Skeletal muscle tissue (tissue), 3 donors: ENCODE measurements at regions not wholly inside any gene's neighbourhood (a gene's known extent, or its start where the extent isn't known, plus 50 kb on each side); places are given as distances from the start of the nearest gene placed in this dataset.

Source experiments
- H3K27ac ChIP-seq: one replicate; pipeline ENCODE4 v1.7.0; 2013; ENCODE audit warnings: mild to moderate bottlenecking, low read depth, low read length, inconsistent platforms
- H3K27me3 ChIP-seq, 3 donors: one replicate each; pipeline ENCODE4 v1.7.0; 2013; ENCODE audit warnings: low read length in 3 of 3; ENCODE audit not compliant: control insufficient read depth in 3 of 3, insufficient read depth in 3 of 3
- H3K36me3 ChIP-seq, 3 donors: one replicate each; pipeline ENCODE4 v1.7.0; 2013; ENCODE audit warnings: low read length in 3 of 3; ENCODE audit not compliant: control insufficient read depth in 3 of 3, insufficient read depth in 3 of 3
- H3K4me1 ChIP-seq, 3 donors: one replicate each; pipeline ENCODE4 v1.7.0; 2013; ENCODE audit warnings: low read length in 3 of 3, mild to moderate bottlenecking in 3 of 3; ENCODE audit not compliant: control insufficient read depth in 3 of 3, insufficient read depth in 3 of 3
- H3K4me3 ChIP-seq, 3 donors: one replicate each; pipeline ENCODE4 v1.7.0; 2013; ENCODE audit warnings: low read length in 3 of 3
- H3K9ac ChIP-seq, 3 donors: one replicate each; pipeline ENCODE4 v1.7.0; 2013; ENCODE audit warnings: low read length in 3 of 3, mild to moderate bottlenecking in 3 of 3, moderate library complexity in 2 of 3, low read depth in 1 of 3
- H3K9me3 ChIP-seq, 3 donors: one replicate each; pipeline ENCODE4 v1.7.0; 2013; ENCODE audit warnings: low read length in 3 of 3; ENCODE audit not compliant: control insufficient read depth in 3 of 3
- donor health status: Osteomylitis.

DNA sequence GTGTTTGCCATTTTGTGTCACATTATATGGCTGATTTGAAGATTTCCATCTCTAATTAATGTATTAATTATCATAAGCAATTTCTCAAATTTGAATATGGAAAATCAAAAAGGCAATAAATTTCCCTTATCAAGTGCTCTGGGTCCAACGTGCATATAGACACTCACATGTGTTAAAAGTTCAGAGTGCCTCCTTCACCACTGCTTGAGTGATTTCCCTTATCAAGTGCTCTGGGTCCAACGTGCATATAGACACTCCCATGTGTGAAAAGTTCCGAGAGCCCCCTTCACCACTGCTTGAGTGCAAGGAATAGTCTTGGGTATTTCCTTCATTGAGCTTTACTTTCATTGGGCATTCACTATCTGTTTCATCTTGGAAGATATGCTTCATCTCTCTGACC lies 421.0 kb upstream of the ZNF717 start:
- Histone ChIP-seq H3K27me3 (no peaks in the 10 kb centered on the region), H3K36me3 (no peaks in the 10 kb centered on the region), H3K9me3 (no peaks in the 10 kb centered on the region), H3K4me1 (no peaks in the 10 kb centered on the region), H3K27ac (no peak overlapping the region), H3K9ac (no peak overlapping the region), H3K4me3 (no peak overlapping the region)

DNA sequence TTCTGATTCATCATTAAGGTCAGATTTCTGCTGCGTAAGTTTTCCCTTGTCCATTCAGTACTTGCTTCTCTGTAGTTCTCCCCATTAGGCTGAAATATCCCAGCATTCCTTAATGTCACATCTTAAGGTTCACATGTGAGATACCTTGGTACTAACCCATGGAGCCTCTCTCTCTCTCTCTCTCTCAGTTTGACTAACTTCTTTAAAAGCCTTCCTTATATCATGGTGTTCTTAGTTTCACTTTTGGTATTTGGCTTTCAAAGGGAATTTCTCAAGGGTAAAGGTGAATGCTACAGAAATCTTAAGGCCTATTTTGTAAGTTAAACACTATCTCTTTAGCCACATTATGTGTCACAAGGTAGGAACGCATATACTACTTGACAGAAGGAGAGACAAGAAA lies 427.3 kb upstream of the ZNF717 start:
- Histone ChIP-seq H3K27ac (no peak overlapping the region), H3K27me3 (no peaks in the 10 kb centered on the region), H3K9me3 (no peaks in the 10 kb centered on the region), H3K4me1 (no peaks in the 10 kb centered on the region), H3K36me3 (no peaks in the 10 kb centered on the region), H3K9ac (no peak overlapping the region), H3K4me3 (no peak overlapping the region)

DNA sequence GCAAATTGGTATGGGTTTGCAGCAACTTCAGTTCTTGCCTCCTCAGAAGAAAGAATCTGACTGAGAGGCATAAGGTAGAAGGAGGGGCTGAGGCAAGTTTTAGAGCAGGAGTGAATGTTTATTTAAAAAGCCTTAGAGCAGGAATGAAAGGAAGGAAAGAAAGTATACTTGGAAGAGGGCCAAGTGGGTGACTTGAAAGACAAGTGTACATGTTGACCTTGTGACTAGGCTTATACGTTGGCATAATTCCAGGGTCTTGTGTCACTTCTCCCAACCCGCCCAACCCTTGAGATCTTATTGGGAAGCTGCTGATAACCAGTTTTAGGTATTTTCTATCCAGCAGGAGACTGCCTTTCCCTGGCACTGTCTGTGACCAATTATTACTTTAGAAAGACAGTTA lies 436.9 kb upstream of the ZNF717 start:
- Histone ChIP-seq H3K9me3 (peaks cover 0 to 2% (median 0%) of the 10 kb centered on the region in 3 donors), H3K36me3 (no peaks in the 10 kb centered on the region), H3K27me3 (no peaks in the 10 kb centered on the region), H3K27ac (no peak overlapping the region), H3K9ac (no peak overlapping the region), H3K4me1 (no peaks in the 10 kb centered on the region), H3K4me3 (no peak overlapping the region)

DNA sequence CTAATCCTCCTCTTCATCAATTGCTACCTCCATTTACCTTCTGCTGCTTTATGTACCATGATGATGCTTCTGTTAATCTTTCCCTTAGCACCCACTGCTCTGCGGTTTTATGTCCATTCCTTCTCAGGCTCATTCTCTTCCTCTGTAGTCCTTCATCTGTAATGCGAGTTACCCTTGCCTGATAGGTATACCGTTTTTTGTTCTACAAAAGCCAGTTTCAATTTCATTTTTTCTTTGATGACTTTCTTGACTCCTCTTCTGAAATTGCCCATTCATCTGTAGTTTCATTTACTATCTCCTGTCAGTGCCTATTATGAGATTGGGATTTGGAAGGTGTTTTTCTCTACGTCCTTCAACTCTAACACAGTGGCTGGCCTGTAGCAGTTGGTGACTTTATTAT lies 445.9 kb upstream of the ZNF717 start:
- Histone ChIP-seq H3K9me3 (peaks cover 0 to 3% (median 0%) of the 10 kb centered on the region in 3 donors), H3K27ac (no peak overlapping the region), H3K27me3 (no peaks in the 10 kb centered on the region), H3K4me3 (no peak overlapping the region), H3K36me3 (no peaks in the 10 kb centered on the region), H3K9ac (no peak overlapping the region), H3K4me1 (no peaks in the 10 kb centered on the region)

DNA sequence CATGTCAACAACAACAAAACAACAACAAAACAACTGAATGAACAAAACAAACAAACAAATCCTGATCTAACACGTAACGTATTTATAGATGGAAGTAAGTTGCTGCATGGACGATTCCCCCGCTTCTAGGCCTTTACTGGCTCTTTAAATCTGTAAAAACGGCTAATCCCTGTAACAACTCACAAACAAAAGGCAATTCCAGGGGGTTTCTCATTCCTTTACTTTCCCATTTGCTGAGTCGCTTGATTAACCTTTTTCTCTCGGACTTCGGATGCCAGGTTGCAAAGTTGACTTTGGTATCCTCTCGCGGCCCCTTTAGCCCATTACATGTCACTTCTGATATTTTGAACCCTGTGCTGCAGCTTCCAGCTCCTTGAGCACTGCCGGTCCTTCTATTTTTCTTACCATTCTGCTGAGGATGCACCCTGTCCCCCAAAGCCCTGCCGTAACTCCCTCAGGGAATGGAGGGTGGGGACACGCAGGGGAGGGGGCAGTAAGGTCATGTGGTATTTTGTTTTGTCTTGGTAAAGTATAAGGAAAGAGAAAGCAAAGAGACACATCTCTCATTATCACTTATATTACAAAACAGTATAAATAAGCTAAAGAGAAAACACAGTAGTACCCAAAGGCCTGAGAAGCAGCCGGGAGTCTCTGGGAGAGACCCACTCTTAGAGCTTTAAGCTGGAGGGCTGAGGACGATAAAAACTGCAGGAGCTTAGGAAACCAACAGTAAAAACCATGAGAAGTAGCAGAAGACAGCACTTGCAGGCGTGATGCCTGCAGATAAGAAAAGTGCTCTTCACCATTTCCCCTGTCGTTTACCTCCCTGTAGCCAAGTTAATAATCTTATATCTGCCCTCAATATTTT lies 457.8 kb upstream of the ZNF717 start:
- H3K4me1 ChIP-seq: no peaks in the 10 kb centered on the region
- H3K27ac ChIP-seq: no peak overlapping the region
- peaks cover 0 to 2% (median 0%) of the 10 kb centered on the region in 3 donors for H3K9me3 ChIP-seq
- H3K9ac ChIP-seq: no peak overlapping the region
- H3K4me3 ChIP-seq: no peak overlapping the region
- no peaks in the 10 kb centered on the region for H3K36me3 ChIP-seq
- H3K27me3 ChIP-seq: no peaks in the 10 kb centered on the region

DNA sequence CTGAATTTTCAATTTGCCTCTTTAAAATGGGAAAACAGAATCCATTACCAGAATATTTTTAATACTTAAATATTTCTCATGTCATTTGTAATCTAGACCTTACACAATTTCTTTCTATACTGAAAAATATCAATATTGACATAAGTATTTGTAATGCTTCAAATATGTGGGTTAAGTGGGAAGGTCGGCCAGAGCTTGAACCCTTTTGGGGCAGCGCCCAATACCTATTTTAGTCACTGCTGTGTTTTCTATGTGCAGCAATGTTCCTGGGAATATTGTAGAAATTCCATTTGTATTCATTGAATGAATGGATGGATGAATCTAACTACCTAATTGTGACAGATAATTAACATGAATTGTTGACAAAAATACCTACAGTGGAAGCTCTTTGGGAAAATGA lies 459.7 kb upstream of the ZNF717 start:
- H3K4me1 ChIP-seq: no peaks in the 10 kb centered on the region
- H3K4me3 ChIP-seq: no peak overlapping the region
- no peaks in the 10 kb centered on the region for H3K36me3 ChIP-seq
- H3K27ac ChIP-seq: no peak overlapping the region
- no peak overlapping the region for H3K9ac ChIP-seq
- no peaks in the 10 kb centered on the region for H3K27me3 ChIP-seq
- peaks cover 0 to 2% (median 0%) of the 10 kb centered on the region in 3 donors for H3K9me3 ChIP-seq

DNA sequence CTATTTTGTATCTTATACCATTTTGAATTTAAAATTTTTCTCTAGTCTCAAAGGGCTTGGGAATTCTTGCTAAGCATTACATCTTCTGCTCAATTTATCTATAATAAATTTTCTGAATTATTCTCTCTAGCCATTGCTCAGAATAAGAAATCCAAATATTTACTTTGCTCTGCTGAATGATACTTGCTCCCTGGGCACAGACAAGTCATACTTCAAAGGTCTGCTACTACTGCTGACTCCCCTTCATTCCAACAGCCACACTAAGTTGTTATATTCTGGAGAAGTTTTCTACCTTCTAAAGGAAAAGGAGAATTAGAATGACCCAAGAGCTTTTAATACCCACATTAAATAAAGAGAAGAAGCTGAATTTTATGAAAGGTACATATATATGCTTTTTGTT lies 460.3 kb upstream of the ZNF717 start:
- no peak overlapping the region for H3K27ac ChIP-seq
- no peak overlapping the region for H3K4me3 ChIP-seq
- peaks cover 0 to 2% (median 0%) of the 10 kb centered on the region in 3 donors for H3K9me3 ChIP-seq
- no peak overlapping the region for H3K9ac ChIP-seq
- no peaks in the 10 kb centered on the region for H3K27me3 ChIP-seq
- H3K4me1 ChIP-seq: no peaks in the 10 kb centered on the region
- H3K36me3 ChIP-seq: no peaks in the 10 kb centered on the region

DNA sequence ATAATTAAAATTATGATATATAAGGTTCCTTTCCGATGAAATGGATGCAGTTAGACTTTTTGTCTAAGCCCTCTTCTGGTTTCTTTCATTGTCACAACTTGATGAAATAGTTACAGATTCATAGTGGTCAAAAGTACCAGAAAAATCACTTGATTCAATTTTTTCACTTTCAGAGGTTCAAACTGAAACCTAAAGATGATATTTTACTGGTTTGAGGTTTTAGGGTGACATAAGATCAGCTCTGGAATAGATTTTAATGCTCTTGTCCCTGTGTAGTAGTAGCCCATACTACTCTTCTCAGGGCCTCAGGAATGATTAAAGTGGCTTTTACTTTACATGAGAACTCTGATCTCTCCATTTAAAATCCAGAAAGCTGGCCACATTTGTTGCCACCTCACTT lies 479.1 kb upstream of the ZNF717 start:
- H3K9ac ChIP-seq: no peak overlapping the region
- no peaks in the 10 kb centered on the region for H3K4me1 ChIP-seq
- H3K36me3 ChIP-seq: no peaks in the 10 kb centered on the region
- no peak overlapping the region for H3K27ac ChIP-seq
- H3K9me3 ChIP-seq: no peaks in the 10 kb centered on the region
- no peaks in the 10 kb centered on the region for H3K27me3 ChIP-seq
- no peak overlapping the region for H3K4me3 ChIP-seq

DNA sequence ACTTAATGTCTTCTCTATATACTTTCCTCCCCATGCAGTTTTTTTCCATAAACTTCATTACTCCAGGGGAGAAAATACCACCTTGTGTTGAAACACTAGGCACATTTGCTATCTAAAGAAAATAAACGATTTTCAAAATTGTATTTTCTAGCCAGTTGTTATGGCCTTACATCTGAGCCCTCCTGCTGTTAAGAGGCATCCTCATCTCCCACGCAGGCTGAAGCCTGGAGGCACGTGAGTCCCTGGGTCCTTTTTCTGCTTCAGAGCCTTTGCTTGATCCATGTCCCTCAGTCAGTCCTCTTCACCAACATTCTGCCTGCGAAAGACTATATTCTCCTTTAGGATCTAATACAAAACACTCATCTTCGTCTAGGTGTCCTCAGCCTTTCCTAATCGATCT lies 479.6 kb upstream of the ZNF717 start:
- Histone ChIP-seq H3K36me3 (no peaks in the 10 kb centered on the region), H3K27me3 (no peaks in the 10 kb centered on the region), H3K27ac (no peak overlapping the region), H3K9ac (no peak overlapping the region), H3K9me3 (no peaks in the 10 kb centered on the region), H3K4me3 (no peak overlapping the region), H3K4me1 (no peaks in the 10 kb centered on the region)

DNA sequence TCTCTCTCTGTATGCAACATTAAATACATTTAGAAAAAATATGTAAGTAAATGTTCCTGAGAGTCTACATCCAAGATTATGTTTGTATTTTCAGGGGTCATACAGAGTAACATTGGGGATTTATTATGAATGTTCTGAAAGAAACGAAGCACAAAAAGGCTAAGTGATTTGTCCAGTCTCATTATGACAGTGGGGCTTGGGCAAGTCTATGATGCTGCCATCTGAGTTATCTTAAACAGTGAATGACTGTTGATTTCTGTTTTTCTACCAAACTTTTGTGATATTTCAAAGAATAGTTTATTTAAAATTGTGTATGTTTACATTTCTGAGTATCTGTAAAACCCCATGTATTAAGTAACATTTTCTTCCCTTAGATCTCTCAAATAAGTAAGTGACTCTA lies 481.2 kb upstream of the ZNF717 start:
- no peaks in the 10 kb centered on the region for H3K27me3 ChIP-seq
- no peak overlapping the region for H3K4me3 ChIP-seq
- H3K4me1 ChIP-seq: no peaks in the 10 kb centered on the region
- H3K36me3 ChIP-seq: no peaks in the 10 kb centered on the region
- H3K9ac ChIP-seq: no peak overlapping the region
- H3K27ac ChIP-seq: no peak overlapping the region
- no peaks in the 10 kb centered on the region for H3K9me3 ChIP-seq
